ENCODE measurements at regions not wholly inside any gene's neighbourhood (a gene's known extent, or its start where the extent isn't known, plus 50 kb on each side); places are given as distances from the start of the nearest gene placed in this dataset.

DNA sequence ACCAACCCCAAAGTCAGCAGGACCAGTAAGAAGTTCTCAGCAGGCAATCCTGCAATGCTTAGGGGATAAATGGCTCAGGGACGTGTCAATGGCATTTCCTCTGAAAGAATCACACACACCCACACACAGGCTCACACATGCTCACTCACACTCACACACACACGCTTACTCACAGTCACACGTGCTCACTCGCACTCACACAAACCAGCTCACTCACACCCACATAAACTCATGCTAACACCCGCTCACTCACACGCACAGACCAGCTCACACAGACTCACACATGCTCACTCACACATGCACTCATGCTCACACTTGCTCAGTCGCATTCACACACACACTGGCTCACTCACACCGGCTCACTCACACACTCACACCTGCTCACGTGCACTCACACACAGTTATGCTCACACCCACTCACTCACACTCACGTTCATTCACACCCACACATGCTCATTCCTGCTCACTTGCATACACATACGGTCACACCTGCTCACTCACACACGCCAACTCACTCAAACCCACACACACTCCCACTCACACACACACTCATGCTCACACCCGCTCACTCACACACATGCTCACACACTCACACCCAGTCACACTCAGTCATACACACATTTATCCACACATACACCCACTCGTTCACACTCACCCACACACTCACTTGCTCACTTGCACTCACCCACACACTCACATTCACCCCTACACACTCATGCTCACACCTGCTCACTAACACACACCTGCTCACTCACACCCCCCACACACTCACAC is 436.8 kb downstream of the BCL11B start:
- DNase-seq = no peak

GRCh38 chr14:98835825-98836100 is 436.2 kb downstream of the BCL11B start:
- no peak for DNase-seq

GRCh38 chr14:98840091-98840490 is 431.9 kb downstream of the BCL11B start:
- no peak for DNase-seq

DNA sequence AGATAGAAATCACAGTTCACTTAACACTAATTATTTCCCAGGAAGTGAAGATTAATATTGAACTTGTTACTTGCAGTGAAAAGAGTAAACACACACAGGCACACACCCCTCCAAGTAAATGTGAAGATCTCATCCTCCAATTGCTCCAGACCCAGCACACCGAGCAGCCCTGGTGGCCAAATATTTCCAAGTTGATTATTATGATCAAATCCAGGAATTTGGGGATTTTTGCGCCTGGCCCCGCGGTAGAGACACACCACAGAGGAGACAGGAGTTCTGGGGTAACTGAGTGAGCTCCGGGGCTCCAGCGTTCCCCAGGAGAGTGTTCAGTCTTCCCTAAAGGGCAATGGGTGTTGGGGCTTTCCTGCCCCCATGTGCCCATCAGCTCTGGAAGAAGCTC is 431.5 kb downstream of the BCL11B start:
- DNase-seq = no peak

- DNase-seq = no peak
These were observed 427.5 kb downstream of the BCL11B start for GRCh38 chr14:98844456-98844855.

- no peak for DNase-seq
These were observed 424.2 kb downstream of the BCL11B start for GRCh38 chr14:98847521-98848468.

- no peak for DNase-seq
These were observed 418.8 kb downstream of the BCL11B start for GRCh38 chr14:98853063-98853729.

- DNase-seq = no peak
These were observed 415.9 kb downstream of the BCL11B start for GRCh38 chr14:98855926-98856715.

DNA sequence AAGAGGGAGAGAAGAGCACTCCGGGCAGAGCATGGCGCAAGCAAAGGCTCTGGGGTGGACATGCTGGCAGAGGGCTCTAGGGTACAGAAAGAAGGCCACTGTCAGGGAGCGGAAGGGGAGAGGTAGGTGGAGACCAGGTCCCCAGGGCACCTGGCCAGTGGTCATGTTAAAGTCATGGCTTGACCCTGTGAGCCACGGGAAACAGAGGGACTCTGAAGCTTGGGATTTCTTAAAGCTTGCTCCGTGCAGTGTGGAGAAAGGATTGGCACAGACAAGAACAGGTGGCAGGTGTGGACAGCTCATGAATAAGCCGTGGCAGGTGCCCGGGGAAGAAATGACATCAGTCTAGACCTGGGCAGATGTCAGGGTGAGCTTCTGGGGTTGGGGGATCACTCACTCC is 413.8 kb downstream of the BCL11B start:
- DNase-seq = no peak

DNA sequence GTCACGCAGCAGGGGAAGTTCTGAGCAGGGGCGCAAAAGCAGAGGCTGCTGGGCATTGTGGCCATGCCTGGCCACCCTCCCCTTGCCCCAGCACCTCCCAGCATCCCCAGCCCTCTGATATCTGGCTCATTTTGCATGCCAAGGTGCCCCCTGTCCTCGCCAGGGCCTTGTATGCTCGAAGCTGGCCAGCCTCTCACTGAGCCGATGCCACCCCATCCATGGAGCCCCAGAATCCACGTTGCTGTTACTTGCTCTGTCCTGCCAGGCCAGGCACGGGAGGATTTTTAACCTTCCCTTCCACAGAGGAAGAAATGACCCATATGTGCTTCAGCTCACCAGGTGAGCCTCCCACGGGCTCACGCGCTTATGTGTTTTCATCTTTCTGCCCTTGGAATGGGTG is 413.4 kb downstream of the BCL11B start:
- DNase-seq = no peak

GRCh38 chr14:98859301-98859700 is 412.7 kb downstream of the BCL11B start:
- DNase-seq = no peak

DNA sequence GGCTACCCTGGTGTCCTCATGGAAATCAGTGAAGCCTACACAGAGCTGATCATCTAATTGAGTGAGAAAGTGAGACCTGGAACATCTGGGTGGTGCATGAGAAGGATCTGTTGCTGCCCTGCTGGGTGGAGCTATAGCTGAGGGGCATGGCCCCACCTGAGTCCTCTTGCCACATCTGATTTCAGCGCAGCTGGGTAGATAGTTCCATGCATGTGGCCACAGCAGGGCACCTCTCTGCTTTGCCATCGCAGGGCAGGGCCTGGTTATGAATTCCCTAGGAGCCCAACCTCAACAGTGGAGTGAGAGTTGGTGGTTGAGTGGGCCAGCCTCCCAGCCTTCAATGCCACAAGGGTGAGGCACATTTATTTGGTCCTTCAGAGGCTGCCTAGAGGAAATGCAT is 407.8 kb downstream of the BCL11B start:
- DNase-seq = no peak

- no peak for DNase-seq
These were observed 404.9 kb downstream of the BCL11B start for GRCh38 chr14:98867146-98867545.

DNA sequence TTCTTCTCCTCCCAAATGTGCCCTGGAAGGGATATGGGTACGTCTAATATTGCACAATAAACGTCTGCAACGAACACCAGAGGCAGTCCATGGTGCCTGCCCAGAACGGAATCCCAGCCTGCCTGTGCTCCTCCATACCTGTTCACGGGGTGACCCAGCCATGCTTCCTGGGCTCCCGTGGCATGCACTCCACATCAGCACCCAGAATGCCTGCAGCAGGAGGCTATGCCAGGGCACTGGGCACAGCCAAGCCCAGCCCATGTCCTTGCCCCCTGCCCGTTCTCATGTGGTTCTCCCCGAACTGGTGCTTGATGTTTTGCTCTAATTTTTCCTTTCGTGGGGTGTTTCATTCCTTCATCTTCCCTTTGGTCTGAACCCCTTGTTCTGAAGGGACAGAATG is 404.3 kb downstream of the BCL11B start:
- DNase-seq = no peak

DNA sequence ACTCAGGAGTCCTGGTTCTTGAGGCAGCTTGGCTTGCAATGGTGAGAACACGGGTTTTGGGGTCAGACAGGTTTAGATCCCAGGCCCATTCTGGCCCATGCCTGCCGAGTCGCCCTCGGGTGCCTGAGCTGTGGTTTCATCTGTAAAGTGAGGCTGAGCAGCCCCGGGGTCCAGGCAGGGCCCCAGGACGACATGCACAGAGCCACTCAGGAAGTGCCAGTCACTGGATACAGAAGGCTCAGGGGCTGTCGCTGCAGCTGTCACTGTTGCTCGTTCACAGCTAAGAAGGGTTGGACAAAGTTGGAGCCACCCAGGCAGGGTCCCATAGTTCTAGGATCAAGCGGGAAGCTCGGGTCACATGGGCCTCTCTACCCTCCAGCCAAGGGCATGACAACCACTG is 403.1 kb downstream of the BCL11B start:
- DNase-seq = no peak

DNA sequence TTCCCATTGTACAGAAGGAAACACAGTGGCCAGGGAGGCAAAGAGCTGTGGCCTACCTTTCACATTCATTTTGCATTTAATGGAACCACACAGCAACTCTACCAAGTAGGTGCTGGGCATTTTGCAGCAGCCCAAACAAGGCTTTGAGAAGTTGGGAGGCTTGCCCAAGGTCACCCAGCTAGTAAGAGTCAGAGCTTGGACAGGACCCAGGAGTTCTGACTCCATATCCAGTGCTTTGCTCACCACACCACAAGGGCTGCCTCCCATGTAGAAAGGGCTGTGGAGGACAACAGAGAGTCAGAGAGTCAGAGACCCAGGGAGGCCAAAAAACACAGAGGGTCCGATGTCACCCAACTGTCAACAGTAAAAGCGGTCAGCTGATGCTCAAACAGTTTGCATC is 400.2 kb downstream of the BCL11B start:
- DNase-seq = no peak

DNA sequence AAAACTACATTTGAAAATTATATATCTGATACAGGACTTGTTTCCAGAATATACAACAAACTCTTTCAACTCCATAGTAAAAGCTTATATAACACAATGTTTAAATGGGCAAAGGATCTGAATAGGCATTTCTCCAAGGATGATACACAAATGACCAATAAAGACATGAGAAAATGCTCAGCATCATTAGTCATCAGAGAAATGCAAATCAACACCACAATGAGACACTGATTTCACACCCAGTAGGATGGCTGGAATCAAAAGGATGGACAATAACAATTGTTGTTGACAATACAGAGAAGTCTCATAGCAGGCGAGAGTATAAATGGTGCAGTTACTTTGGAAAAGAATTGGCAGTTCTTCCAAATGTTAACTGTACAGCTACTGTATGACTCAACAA is 394.9 kb downstream of the BCL11B start:
- no peak for DNase-seq

- DNase-seq = no peak
These were observed 393.7 kb downstream of the BCL11B start for GRCh38 chr14:98878282-98878681.

DNA sequence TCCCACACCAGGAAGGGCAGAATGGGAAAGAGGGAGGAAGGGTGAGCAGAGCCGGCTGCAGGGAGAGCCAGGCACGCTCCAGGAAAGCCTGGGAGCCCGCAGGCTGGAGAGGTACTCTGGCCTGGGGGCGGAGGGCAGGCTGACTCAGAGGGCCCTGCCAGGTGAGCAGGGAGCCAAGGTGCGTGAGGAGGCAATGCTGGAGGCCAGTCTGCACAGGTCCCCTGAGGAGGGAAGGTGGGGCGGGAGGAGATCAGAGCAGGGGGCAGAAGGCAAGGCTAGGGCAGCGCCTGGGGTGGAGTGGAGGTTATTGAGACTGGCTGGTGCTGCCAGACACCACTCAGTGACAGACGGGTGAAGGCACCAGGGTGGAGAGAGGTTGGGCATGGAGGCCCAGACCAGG is 385.0 kb downstream of the BCL11B start:
- DNase-seq = no peak

GRCh38 chr14:98888281-98888680 is 383.7 kb downstream of the BCL11B start:
- DNase-seq = no peak

DNA sequence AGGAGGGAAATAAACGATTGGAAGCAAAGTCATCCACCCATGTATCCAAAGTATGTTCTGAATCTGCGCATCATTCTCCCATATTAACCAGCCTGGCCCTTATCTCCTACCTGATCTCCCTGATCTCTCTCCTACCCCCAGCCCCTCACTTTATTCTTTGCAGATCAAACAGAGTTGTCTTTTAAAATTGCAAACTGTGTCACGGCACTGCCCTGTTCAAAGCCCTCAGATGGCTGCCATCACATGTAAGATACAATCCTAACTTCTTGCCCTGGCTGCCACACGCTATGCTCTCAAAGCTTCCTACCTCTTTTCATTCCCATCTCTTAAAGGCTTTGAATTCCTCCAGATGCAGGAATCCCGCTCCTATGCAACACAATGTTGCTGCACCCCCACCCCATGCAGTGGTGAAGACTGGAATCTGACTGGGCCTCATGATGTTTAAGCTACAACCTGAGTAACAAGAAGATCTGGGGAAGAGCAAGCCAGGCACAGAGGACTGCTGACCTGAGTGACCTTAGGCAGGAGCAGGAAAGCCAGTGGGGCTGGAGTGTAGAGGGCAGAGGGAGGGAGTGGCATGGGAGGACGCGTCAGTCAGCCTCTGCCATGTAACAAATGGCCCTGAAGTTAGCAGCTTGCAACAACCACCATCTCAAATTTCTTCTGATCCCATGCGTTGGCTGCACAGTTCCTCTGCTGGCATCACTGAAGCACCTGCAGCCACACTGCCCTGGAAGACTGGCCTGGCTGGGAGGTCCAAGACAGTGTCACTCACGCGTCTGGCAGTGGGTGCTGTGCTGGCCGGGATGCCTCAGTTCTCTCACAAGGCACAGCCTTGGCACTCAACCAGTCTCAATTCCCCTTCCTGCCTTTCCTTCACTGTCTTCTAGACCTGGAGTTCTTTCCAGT is 382.8 kb downstream of the BCL11B start:
- DNase-seq = no peak

DNA sequence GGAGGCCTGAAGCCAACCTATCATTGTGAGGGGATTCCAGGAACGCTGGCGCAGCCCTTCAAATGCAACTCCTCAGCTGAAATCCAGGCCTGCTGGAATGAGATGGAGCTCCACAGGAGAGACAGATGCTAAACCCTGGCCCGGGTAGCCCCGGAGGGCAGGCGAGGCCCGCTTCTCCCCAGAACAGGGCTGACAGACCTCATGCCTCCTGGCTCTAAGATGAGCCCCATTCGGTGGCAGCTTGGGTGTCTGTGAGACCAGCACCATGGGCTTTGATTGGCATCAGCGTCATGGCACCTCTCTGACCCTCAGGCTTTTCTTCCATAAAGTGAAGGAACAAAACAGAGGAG is 382.2 kb downstream of the BCL11B start:
- no peak for DNase-seq
